ENCODE measurements at regions not wholly inside any gene's neighbourhood (a gene's known extent, or its start where the extent isn't known, plus 50 kb on each side); places are given as distances from the start of the nearest gene placed in this dataset.

- TF ChIP-seq CTCF (IDR thresholded peaks at IDR 0.05) (no peak), POLR2A (IDR thresholded peaks at IDR 0.05) (no peak), POLR2AphosphoS5 (IDR thresholded peaks at IDR 0.05) (no peak)
Observed at GRCh38 chr2:17441055-17441771, 77.0 kb downstream of the RAD51AP2 start.
